ENCODE measurements at regions not wholly inside any gene's neighbourhood (a gene's known extent, or its start where the extent isn't known, plus 50 kb on each side); places are given as distances from the start of the nearest gene placed in this dataset.

GRCh38 chr10:105885495-105885894 is 1244.4 kb downstream of the SORCS3 start:
- TF ChIP-seq EP300 (IDR thresholded peaks at IDR 0.05), result no peak
- no peak for TF ChIP-seq CTCF (IDR thresholded peaks at IDR 0.05)
- no peak for TF ChIP-seq POLR2AphosphoS5 (IDR thresholded peaks at IDR 0.05)
- no peak for TF ChIP-seq POLR2A (IDR thresholded peaks at IDR 0.05)
- Histone ChIP-seq H3K36me3 (no peaks in the 10 kb centered on the region), H3K4me1 (no peaks in the 10 kb centered on the region), H3K27ac (no peak overlapping the region), H3K9me3 (peaks cover 0 to 13% (median 0%) of the 10 kb centered on the region in 3 donors), H3K27me3 (no peaks in the 10 kb centered on the region), H3K4me3 (no peak overlapping the region)
- ATAC-seq, result no peak
- WGBS, 2 donors (ENCODE audit: low coverage in 1 of 2), result 86 to 96% methylated on average over 2 of the region's 2 CpGs

DNA sequence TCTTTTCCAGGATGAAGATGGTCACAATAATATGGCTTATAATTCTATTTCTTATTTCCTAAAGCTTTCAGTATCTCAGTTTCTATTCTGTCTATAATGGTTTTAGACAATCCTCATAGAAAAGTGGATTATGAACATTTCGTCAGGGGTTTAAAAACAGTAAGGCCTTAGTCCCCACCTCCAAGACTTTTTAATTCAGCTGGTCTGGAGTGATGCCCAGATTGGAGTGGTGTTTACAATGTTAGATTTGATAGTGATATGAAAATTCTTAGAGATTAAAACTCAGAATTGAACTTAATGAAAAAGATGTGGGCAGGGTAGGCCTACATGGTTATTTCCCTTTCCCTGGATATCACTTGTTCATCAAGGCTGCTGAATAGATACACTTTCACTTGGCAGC is 1238.3 kb downstream of the SORCS3 start:
- H3K4me1 ChIP-seq, result no peaks in the 10 kb centered on the region
- H3K36me3 ChIP-seq, result no peaks in the 10 kb centered on the region
- H3K9me3 ChIP-seq, result no peaks in the 10 kb centered on the region
- TF ChIP-seq POLR2AphosphoS5 (IDR thresholded peaks at IDR 0.05), result no peak
- TF ChIP-seq POLR2A (IDR thresholded peaks at IDR 0.05), result no peak
- no peak for TF ChIP-seq EP300 (IDR thresholded peaks at IDR 0.05)
- TF ChIP-seq CTCF (IDR thresholded peaks at IDR 0.05), result no peak
- H3K4me3 ChIP-seq, result no peak overlapping the region
- H3K27me3 ChIP-seq, result no peaks in the 10 kb centered on the region
- no peak for ATAC-seq
- H3K27ac ChIP-seq, result no peak overlapping the region
- 63 to 75% methylated on average over 1 of the region's 1 CpG for WGBS, 2 donors (ENCODE audit: low coverage in 1 of 2)

- no peak overlapping the region for H3K27ac ChIP-seq
- TF ChIP-seq CTCF (IDR thresholded peaks at IDR 0.05) (no peak), POLR2A (IDR thresholded peaks at IDR 0.05) (no peak), POLR2AphosphoS5 (IDR thresholded peaks at IDR 0.05) (no peak), EP300 (IDR thresholded peaks at IDR 0.05) (no peak)
- H3K27me3 ChIP-seq, result no peaks in the 10 kb centered on the region
- WGBS, 2 donors (ENCODE audit: low coverage in 1 of 2), result 50 to 83% methylated on average over 1 to 2 of the region's 2 CpGs
- no peaks in the 10 kb centered on the region for H3K4me1 ChIP-seq
- ATAC-seq, result no peak
- no peaks in the 10 kb centered on the region for H3K36me3 ChIP-seq
- H3K4me3 ChIP-seq, result no peak overlapping the region
- H3K9me3 ChIP-seq, result peaks cover 0 to 15% (median 0%) of the 10 kb centered on the region in 3 donors
Observed at GRCh38 chr10:105875050-105875449, 1234.0 kb downstream of the SORCS3 start.

GRCh38 chr10:105872665-105873064 is 1231.6 kb downstream of the SORCS3 start:
- H3K27ac ChIP-seq, result no peak overlapping the region
- no peaks in the 10 kb centered on the region for H3K4me1 ChIP-seq
- H3K4me3 ChIP-seq, result no peak overlapping the region
- no peaks in the 10 kb centered on the region for H3K27me3 ChIP-seq
- WGBS, 2 donors (ENCODE audit: low coverage in 1 of 2), result 70 to 85% methylated on average over 4 of the region's 4 CpGs
- no peak for ATAC-seq
- peaks cover 0 to 15% (median 0%) of the 10 kb centered on the region in 3 donors for H3K9me3 ChIP-seq
- H3K36me3 ChIP-seq, result no peaks in the 10 kb centered on the region
- no peak for TF ChIP-seq POLR2A (IDR thresholded peaks at IDR 0.05)
- TF ChIP-seq EP300 (IDR thresholded peaks at IDR 0.05), result no peak
- TF ChIP-seq CTCF (IDR thresholded peaks at IDR 0.05), result no peak
- TF ChIP-seq POLR2AphosphoS5 (IDR thresholded peaks at IDR 0.05), result no peak

DNA sequence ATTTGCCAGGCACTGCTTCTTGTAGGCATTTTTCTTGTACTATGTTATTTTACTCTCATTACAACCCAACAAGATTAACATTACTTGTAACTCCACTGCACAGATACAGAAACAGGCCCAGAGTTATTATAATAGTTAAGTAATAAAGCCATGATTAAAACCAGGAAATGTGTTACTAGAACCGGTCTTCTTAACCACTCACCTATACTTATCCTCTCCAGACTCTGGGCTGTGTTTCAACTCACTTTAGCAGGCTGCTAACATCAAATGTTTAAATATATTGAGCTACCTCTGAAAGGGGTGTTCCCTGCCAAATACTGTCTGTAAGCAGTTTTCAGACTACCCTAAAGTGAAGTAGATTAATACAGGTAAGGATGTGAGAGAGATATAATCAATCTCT is 1227.8 kb downstream of the SORCS3 start:
- WGBS, 2 donors (ENCODE audit: low coverage in 1 of 2), result 29 to 42% methylated on average over 1 of the region's 1 CpG
- Histone ChIP-seq H3K4me3 (no peak overlapping the region), H3K27me3 (no peaks in the 10 kb centered on the region), H3K4me1 (no peaks in the 10 kb centered on the region), H3K27ac (no peak overlapping the region), H3K9me3 (peaks cover 0 to 15% (median 0%) of the 10 kb centered on the region in 3 donors), H3K36me3 (no peaks in the 10 kb centered on the region)
- no peak for TF ChIP-seq POLR2A (IDR thresholded peaks at IDR 0.05)
- TF ChIP-seq CTCF (IDR thresholded peaks at IDR 0.05), result no peak
- TF ChIP-seq EP300 (IDR thresholded peaks at IDR 0.05), result no peak
- no peak for TF ChIP-seq POLR2AphosphoS5 (IDR thresholded peaks at IDR 0.05)
- ATAC-seq, result no peak
